Adrenal gland (tissue), 5 donors: ENCODE measurements at regions not wholly inside any gene's neighbourhood (a gene's known extent, or its start where the extent isn't known, plus 50 kb on each side); places are given as distances from the start of the nearest gene placed in this dataset.

Experiments used
- CTCF ChIP-seq, 6 experiments: fragments of 450-650 bp in 4 of 6; fragments of 200-600 bp in 2 of 6; sonication (generic) in 1 of 6; IDR thresholded peaks; 1 replicate in 5 of 6; 2 replicates in 1 of 6; pipeline versions ENCODE4 v1.5.1 to v1.8.0; 2016 to 2021; ENCODE audit warnings: antibody characterized with exemption in 6 of 6, mild to moderate bottlenecking in 2 of 6, moderate library complexity in 1 of 6
- POLR2A ChIP-seq, 2 donors: fragments of 450-650 bp; IDR thresholded peaks; one replicate each; pipeline ENCODE4 v1.6.1; 2017; ENCODE audit warnings: antibody characterized with exemption in 2 of 2, mild to moderate bottlenecking in 2 of 2, moderate library complexity in 1 of 2
- donor health status: DM: no; HTN: no; CAD: no.

GRCh38 chr5:153187503-153187902 is 303.0 kb upstream of the GRIA1 start:
- TF ChIP-seq POLR2A (IDR thresholded peaks at IDR 0.05) (no peak), CTCF (IDR thresholded peaks at IDR 0.05) (no peak)
